Activated gamma-delta T cell (primary cell): ENCODE measurements at regions not wholly inside any gene's neighbourhood (a gene's known extent, or its start where the extent isn't known, plus 50 kb on each side); places are given as distances from the start of the nearest gene placed in this dataset.

ENCODE experiments used
- DNase-seq: peaks from one replicate; lab custom pipeline; 2025; lab: John Stamatoyannopoulos, UW

DNA sequence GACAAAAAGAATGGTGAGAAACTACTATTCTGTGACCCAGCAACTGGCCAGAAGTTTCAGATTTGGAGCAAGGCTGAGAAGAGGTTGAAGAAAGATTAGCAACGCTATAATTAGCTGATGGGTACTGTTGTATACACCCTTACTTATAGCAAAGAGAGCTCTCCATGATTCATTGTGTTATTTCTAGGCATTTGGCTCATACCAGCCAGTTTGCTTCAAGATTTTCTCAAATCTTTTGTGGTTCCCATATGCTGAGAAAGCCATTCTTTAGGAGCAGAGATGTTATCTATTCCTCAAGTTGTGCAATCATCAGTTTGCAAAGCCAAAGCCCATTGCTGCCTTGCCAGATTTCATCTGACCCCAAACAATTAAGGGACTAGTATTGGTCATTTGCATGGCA is 179.4 kb downstream of the ETS1 start:
- DNase-seq: no peak

DNA sequence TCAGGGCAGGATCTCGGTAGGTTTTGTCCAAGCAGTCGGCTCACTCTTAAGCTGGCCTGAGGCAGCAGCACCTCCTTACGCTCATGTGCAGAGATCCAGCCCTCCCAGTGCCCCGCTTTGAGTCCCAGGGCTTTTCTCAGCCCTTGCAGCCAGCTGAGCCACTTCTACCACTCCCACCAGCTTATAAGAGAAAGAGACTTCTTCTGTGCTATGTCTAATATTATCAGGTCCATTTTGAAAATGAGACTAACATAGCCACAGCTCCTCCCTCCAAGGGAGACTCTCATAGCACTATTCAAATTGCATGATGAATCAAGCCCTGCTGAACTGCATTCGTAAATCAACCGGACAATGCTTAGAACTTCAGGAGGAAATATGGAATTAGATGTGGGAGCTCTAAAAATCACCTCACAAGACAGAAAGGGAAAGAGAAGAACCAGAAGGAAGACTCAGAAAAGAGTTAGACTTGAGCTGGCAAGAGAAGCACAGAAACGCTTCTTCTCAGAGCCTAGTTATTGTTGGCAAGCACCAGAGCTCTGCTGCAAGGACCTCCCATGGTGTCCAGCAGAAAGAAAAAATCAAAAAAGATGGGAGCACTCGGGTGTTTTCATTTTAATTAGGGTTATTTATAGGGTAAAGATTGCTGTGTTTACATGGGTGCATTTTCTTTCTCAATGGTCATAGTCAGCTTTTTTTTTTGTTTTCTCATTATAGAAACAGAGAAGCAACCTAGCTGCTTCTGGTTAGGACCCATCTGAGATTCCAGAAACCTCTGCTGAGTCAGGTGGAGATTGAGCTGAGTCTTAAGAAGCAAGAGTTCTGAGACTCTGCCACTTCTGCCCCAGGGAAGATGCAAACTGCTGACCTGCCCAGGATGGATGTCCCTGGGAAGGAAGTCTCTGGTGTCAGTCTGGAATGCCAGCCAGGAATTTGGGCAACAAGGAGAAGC is 181.4 kb downstream of the ETS1 start:
- DNase-seq: no peak

DNA sequence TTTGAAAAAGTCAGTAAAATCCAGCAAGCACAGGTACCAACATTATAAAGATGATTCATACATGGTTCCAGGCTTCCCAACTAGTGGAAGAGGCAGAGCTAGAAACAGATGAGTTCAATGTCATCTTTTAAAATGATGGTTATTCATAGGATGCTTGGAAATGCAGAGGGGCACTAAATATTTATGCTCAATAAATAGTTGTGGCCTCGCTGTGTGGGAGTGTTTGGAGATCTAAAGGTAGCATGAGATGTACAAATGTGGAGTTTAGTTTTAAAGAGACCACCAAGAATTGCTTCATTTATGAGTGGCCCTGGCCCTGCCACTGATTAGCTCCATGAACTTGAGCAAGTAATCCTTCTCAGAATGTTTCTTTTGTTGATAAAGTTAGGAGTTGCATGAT is 182.2 kb downstream of the ETS1 start:
- DNase-seq: no peak

DNA sequence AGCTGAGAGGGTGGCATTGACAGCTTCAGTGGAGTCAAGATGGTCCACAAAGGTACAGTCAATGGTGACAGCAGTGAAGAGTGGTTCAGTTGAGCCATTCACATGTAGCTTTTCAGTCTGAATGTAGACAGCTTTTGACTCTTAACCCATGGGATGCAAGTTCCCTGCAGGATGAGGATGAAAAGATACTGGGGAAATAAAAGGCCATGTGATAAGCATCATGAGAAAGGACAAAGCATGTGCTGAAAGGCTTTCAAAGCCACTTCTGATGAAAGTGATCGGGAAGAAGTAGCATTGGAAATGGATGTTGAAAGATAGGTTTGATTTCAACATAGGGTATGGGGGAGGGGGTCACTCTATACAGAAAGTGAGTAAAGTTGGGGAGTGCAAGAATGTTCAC is 182.9 kb downstream of the ETS1 start:
- DNase-seq: no peak

DNA sequence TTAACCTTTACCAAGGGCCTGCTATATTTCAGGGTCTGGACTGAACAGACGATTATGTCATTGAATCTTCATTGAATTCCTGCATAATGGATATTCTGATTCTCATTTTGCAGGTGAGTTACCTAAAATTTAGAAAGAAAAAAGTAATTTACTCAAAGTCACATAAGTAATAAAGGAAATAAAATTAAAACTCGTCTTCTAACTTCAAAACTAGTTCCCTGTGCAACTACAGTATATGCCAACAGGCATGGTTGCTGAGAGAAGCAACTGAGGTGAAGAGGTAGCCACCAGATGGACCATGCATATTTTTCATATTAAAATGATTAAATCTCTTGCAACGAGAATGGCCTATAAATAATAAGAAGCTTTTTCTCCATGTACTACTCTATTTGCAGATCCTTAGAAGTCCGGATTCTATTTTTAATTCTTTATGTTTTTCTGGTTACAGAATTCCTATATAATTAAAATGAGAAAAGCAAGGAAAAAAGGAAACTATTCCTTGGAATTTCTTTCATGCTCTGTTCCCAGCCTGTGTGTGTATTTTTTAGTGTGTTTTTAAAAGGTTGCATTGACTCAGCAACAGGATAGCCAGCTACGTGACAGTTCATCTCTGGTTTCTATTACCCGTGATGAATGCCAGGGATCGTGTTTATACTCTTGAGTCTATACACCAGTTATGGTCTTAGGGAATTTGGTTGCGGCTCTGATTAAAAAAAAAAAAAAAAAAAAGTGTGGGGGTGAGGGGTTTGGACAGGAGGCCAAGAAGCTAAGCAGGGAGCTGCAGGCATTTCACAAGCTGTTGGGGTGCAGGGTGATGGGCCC is 186.8 kb downstream of the ETS1 start:
- no peak for DNase-seq

DNA sequence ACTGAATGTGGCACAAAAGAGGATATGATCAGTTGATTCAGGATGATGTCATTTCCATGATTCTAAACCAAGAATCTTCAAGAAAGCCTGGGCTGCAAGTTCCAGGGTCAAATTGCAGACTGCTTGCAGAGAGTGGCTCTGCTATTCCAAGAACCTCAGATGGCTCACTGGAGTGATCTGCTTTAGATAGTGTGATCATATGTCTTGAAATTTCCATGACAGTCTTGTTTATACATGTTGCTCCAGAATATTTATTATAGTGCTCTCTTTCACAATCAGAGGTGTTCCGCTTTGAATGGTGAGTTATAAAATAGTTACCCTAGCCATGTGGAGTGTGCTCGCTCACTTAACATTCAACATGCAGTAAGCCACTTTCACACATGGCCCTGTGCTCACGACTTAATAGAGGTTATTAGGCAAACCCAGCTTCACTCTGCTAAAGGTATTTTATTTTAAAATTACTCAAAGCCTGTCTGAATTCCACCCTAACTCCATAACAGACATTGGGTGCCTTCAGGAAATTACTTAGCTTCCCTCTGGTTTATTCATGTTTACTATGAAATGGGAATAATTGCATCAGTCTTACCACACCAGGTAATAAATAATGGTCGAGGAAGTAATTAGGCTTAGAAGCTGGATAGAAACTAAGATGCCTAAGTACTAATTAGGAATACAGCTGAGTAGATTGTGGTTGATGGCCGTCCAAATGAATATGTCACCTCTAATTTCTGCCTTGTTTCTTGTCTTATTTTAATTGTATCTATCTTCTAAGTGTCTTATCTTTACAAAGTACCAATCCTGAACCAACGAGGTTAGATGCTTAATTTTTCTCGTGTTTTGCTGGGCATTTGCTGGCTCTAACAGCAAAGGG is 187.9 kb downstream of the ETS1 start:
- DNase-seq: no peak

DNA sequence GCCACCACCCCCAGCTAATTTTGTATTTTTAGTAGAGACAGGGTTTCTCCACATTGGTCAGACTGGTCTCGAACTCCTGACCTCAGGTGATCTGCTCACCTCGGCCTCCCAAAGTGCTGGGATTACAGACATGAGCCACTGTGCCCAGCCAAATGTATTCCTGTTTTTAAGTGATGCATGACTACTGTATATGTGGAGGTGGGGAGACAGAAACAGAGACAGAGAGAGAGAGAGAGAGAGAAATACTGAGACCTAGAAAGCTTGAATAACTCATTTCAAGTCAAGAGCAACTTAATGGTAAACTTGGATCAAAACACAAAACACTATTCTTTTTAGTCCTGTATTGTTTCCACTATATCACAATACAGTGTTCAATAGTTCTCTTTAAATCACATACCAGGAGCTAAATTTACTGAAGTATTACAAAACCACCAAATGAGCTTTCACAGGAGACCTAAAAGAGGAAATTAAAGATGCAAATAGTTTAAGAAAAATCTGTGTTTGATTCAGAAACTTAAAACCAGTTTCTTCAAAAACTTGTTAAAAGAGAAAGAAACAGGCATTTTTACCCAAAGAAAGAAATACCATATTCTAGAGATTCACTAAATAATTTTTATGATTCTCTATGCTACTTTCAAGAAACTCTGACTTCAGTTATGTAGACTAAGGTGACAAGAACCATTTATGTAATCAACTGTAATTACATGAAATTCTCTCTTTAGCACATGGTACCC is 188.7 kb downstream of the ETS1 start:
- no peak for DNase-seq

DNA sequence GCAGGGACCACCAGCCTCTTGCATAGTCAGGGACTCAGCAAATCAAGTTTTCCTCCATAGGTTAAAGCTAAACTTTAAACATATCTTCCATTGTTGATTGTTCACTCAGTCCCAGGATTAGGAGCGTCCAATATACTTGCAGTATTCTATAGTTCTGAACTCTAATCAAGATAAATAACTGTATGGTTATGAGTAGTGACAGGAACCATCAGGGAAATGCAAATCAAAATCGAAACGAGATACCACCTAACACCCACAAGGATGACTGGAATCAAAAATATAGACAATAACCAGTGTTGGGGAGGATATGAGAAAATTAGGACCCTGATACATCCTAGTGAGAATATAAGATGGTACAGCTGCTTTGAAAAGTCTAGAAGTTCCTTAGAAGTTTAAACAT is 190.0 kb downstream of the ETS1 start:
- DNase-seq: no peak

DNA sequence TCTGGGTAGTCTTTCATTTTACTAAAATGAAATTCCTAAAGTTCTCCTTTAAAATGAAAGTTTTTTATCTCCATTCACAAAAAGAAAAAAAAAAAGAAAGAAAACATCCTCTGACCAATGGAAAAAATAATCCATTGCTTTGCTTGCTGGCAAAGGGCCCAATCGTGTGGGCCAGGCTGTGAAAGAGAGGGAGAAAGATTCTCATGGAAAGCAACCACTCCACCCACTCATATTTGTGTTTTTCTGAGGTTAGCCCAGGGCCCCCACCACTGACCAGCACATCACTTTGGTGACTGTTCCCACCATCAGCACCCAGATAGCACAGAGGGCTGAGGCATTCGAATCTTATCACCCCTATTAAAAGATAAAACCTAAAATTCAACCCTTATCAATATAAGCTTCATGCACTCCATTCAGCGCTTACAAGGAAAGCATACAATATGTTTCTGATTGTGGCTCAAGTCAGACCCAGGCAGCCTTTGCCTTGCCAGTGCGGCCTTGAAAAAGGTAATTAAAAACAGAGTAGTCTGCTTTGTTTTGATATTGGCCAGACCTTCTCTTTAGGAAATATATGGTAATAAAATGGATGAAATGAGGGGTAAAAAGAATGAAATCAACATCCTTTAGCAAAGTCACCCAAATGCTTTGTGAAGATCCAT is 192.8 kb downstream of the ETS1 start:
- DNase-seq: no peak

DNA sequence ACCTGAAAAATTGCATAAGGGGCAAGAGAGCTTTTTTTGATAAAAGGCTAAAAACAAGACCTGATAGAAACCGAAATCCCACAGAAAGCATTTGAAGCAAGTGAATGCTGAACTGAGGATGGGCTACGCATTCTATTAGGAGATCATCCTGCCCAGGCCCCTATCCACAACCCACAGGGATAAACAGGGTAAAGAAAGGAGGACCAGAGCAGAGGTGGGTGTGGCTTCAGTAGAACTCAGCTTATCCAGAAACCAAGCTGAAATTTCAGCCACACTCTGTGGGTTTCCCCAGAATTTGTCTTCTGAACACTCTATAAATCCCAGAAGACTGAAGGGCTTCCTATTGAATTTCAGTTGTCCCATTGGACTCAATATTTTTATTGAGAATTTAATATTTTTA is 195.1 kb downstream of the ETS1 start:
- DNase-seq: no peak

DNA sequence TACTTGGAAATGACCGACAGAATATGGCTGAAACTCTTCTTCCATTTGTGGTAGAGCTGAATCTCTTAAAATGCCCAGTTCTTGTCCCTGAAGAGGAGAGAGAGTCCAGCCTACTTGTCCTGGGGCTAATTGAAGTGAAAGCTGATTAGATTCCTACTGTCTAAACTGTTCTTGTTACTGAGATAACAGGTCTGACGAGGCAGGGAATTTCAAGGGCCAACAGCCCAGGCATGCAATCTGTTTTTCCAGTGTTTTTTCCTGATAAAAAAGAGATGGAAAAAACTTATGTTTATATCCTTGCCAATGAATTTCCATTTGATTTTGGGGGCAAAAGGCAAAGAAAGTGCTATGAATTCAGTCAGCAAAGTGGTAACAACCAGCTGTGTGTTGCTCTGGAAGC is 195.5 kb downstream of the ETS1 start:
- DNase-seq: no peak

DNA sequence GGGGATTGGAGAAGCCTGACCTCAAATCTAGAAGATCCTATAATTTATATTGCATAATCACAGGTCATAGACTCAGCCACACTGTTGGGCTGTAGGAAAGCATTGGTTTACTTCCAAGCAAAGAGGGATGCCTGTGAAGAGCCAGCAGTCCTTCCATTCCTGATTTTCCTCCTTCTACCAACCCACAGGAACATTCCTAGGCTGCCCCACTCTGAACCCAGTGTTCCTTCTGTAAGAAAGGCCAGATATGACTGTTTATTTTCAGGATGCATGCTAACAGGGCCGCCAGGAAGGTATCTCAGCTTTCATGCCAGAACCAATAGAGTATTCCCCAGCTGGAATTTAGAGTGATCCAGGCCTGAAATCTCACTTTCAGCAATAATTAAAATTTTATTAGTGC is 197.1 kb downstream of the ETS1 start:
- no peak for DNase-seq

DNA sequence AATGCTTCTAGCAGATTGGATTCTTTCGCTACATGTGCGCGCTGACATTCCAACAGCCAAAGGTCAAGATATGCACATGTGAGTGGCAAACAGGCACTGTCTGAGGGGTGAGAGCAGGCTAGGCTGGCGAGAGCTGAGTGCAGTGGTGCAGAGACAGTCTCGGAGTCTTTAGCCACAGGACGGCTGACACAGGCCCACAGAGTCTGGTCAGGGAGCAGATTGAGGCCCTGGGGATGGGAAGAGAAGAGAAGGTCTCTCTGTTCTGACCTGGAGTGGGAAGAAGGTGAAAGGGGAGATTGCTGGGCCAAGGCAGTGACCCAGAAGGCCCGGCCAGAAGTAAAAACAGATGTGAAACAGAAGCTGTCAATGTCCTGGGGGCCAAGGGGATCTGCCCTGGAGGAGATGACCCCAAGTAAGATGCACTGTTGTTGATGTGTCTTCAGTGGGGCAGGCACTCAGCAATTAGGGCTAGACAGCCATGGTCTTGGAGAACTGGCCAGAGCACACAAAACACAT is 197.8 kb downstream of the ETS1 start:
- DNase-seq: no peak

DNA sequence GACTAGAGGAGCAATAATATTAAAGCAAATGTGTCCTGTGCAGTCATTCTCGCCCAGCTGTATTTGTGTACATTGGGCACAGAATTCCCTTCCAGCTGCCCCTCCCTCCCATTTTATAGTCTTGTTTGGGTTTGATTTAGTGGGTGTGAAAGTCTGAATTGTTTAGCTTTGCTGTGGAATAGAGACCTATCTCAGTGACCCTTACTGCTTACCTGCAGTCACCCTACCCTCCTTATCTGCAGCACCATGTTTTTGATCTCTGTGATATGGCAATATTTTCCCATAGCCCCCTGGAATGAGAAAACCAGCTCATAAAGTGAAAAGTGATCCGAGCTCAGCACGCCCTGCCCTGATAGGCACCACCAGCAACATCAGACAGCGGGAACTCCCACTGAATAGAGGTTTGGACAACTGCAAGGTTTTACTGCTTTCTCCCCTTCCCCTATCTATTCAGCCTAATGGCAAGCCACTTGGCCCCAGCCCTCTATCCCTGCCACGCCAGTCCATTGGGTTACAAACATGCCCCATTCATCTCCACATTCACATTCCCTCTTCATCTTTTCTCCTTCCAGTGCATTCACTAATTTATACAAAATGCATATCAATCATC is 199.0 kb downstream of the ETS1 start:
- no peak for DNase-seq

DNA sequence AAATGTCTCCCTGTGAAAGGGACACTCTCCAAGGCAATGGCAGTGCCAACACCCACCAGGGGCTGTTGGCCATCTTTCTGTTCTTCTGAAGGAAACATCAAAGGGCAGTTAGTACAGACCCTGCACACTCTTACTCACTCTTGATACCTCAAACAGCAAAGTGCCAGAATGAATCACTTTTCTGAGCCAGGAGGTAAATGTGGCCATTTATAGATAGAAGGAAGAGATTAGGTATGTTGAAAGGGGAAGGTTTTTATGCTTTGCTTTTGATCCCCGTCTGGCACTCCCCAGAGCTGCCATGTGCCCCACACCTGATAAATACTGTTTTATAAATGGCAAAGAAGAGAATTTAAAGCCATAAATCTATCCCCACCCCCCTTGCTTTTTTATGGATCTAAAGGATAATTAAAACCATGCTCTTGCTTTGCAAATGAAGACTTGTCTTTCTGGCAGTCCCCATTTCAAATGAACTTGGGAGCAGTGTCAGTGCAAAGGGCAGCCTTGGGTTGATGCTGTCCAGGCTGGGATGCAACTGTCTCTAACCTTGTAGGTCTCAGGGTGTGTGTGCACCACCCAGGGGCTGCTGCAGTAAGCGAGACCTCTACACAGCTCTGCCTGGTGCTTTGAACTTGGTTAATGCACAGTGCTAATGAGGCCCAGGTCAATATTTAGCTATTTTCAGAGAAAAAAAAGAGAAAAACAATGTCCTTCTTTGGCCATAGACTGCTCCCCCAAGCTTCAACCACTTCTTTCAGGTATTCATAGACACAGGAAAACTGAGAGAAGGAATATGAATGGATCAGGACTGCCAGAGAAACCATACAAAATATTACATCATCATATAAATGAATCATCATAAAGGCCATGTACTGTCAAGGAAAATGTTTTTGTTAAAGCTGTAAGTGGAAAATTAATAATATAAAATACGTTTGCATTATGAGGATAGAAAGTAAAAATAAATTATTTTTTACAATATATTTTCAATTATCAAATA is 207.5 kb downstream of the ETS1 start:
- no peak for DNase-seq

DNA sequence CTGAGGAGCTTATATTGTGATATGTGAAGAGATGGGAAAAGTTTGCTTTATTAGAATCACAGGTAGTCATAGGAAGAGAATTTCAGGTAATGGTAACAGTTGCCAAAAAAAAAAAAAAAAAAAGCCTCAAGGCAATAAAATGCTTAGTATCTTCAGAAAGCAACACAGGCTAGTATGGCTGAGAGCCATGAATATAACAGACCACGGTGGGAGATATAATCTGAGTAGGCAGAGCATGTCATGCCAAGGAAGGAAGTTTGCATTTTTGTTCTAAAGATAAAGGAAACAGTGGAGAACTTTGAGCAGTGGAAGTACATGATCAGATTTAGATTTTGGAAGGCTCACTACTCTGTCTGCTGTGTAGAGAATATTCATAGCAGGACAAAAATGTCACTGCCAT is 211.4 kb downstream of the ETS1 start:
- no peak for DNase-seq

DNA sequence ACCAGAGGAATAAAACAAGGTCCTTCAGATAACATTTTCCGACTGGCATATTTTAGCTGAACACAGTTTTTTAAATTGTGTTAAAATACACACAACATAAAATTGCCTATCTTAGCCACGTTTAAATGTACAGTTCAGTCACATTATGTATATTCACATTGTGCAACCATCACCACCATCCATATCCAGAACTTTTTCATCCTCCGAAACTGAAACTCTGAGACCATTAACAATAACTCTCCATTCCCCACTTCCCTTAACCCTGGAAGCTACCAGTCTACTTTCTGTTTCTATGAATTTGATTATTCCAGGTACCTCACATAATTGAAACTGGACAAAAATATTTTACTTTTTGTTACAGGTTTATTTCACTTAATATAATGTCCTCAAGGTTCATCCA is 213.3 kb downstream of the ETS1 start:
- DNase-seq: no peak

DNA sequence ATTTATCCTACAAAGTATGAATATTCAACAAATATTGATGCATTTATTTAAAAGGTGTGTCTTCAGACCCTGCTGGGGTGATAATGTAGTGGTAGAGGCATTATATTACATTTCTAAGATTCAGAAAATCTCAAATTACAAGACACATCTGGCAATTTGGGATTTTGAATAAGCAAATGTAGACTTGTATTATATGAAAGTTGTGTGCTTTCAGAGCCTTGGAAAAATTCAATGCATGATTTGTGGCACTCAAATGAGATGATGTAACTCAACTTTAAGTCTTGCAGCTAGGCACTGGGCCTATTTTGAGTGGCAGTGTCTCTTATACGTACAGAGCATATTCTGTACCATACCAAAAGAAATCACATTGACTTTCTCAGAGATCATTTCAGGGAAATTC is 214.4 kb downstream of the ETS1 start:
- DNase-seq: no peak

DNA sequence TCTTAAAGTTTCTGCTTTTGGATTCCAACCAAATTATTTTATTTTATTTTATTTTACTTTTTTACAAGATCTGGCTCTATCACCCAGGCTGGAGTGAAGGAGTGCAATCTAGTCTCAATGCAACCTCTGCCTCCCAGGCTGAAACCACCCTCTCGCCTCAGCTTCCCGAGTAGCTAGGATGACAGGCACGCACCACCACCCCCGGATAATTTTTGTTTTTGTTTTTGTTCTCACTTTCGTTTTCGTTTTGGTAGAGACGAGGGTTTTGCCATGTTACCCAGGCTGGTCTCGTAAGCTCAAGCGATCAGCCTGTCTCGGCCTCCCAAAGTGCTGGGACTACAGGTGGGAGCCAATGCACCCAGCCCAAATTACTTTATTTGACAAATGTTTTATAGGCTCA is 219.8 kb downstream of the ETS1 start:
- no peak for DNase-seq
